H9 (cell line): ENCODE measurements at regions not wholly inside any gene's neighbourhood (a gene's known extent, or its start where the extent isn't known, plus 50 kb on each side); places are given as distances from the start of the nearest gene placed in this dataset.

Source experiments
- DNase-seq: peaks from one replicate; pipeline ENCODE4 v3.0.0-alpha.2; 2017
- H2AFZ ChIP-seq: one replicate; pipeline ENCODE4 v1.6.1; 2013; ENCODE audit warnings: mild to moderate bottlenecking, low read length, control low read depth, moderate library complexity
- H2AK5ac ChIP-seq: 2 replicates; pipeline ENCODE4 v1.6.1; 2013; ENCODE audit warnings: low read length, control low read depth, mixed read lengths; ENCODE audit not compliant: insufficient read length
- H2BK120ac ChIP-seq: one replicate; pipeline ENCODE4 v1.6.1; 2013; ENCODE audit warnings: low read depth, mild to moderate bottlenecking, low read length, control low read depth, inconsistent platforms; ENCODE audit not compliant: poor library complexity, severe bottlenecking
- H2BK12ac ChIP-seq: 2 replicates; pipeline ENCODE4 v1.6.1; 2013; ENCODE audit warnings: low read length, control low read depth, mixed read lengths, low read depth; ENCODE audit not compliant: insufficient read length
- H2BK15ac ChIP-seq: 2 replicates; pipeline ENCODE4 v1.6.1; 2013; ENCODE audit warnings: low read depth, low read length, control low read depth
- H2BK20ac ChIP-seq: one replicate; pipeline ENCODE4 v1.6.1; 2013; ENCODE audit warnings: low read depth, mild to moderate bottlenecking, low read length, control low read depth, inconsistent platforms; ENCODE audit not compliant: poor library complexity, severe bottlenecking
- H2BK5ac ChIP-seq: 2 replicates; pipeline ENCODE4 v1.6.1; 2013; ENCODE audit warnings: low read length, control low read depth, mixed read lengths; ENCODE audit not compliant: insufficient read length
- H3K14ac ChIP-seq: 2 replicates; pipeline ENCODE4 v1.6.1; 2013; ENCODE audit warnings: low read length, control low read depth; ENCODE audit not compliant: insufficient read depth
- H3K18ac ChIP-seq: 2 replicates; pipeline ENCODE4 v1.6.1; 2013; ENCODE audit warnings: low read depth, mild to moderate bottlenecking, mixed read lengths, low read length, control low read depth; ENCODE audit not compliant: insufficient read length
- H3K23ac ChIP-seq: 2 replicates; pipeline ENCODE4 v1.6.1; 2013; ENCODE audit warnings: low read length, control low read depth, mixed read lengths, low read depth; ENCODE audit not compliant: insufficient read length
- H3K23me2 ChIP-seq: 2 replicates; pipeline ENCODE4 v1.6.1; 2013; ENCODE audit warnings: low read depth, mild to moderate bottlenecking, mixed read lengths, low read length, control low read depth; ENCODE audit not compliant: insufficient read length, poor library complexity, severe bottlenecking
- H3K27ac ChIP-seq: 2 replicates; pipeline ENCODE4 v1.5.1; 2013; ENCODE audit warnings: low read length, control low read depth, mixed read lengths, low read depth; ENCODE audit not compliant: insufficient read length
- H3K27me3 ChIP-seq: 2 replicates; pipeline ENCODE4 v1.6.1; 2013; ENCODE audit warnings: low read length, control low read depth, inconsistent platforms; ENCODE audit not compliant: insufficient read depth
- H3K4ac ChIP-seq: 2 replicates; pipeline ENCODE4 v1.6.1; 2013; ENCODE audit warnings: low read depth, mild to moderate bottlenecking, control low read depth, inconsistent platforms, low read length, moderate library complexity
- H3K4me1 ChIP-seq: 2 replicates; pipeline ENCODE4 v1.6.1; 2013; ENCODE audit warnings: low read length, control low read depth, inconsistent platforms; ENCODE audit not compliant: insufficient read depth
- H3K4me2 ChIP-seq: 2 replicates; pipeline ENCODE4 v1.6.1; 2013; ENCODE audit warnings: low read length, control low read depth, mixed read lengths; ENCODE audit not compliant: insufficient read length, insufficient read depth
- H3K56ac ChIP-seq: 2 replicates; pipeline ENCODE4 v1.6.1; 2013; ENCODE audit warnings: low read depth, mild to moderate bottlenecking, mixed read lengths, low read length, control low read depth; ENCODE audit not compliant: insufficient read length
- H3K79me1 ChIP-seq: 2 replicates; pipeline ENCODE4 v1.6.1; 2013; ENCODE audit warnings: low read depth, mild to moderate bottlenecking, moderate library complexity, low read length, control low read depth, inconsistent platforms; ENCODE audit not compliant: insufficient read depth, poor library complexity, severe bottlenecking
- H3K79me2 ChIP-seq: 2 replicates; pipeline ENCODE4 v1.6.1; 2013; ENCODE audit warnings: low read length, control low read depth, inconsistent platforms; ENCODE audit not compliant: insufficient read depth
- H3K9ac ChIP-seq: 2 replicates; pipeline ENCODE4 v1.6.1; 2013; ENCODE audit warnings: low read length, control low read depth, mixed read lengths; ENCODE audit not compliant: insufficient read length; ENCODE audit errors: extremely low read depth
- H3K9me3 ChIP-seq: one replicate; pipeline ENCODE4 v1.6.1; 2013; ENCODE audit warnings: low read depth, low read length, inconsistent platforms; ENCODE audit not compliant: control insufficient read depth
- H3T11ph ChIP-seq: one replicate; pipeline ENCODE4 v1.6.1; 2013; ENCODE audit warnings: mild to moderate bottlenecking, low read length, control low read depth, inconsistent platforms
- H4K20me1 ChIP-seq: one replicate; pipeline ENCODE4 v1.6.1; 2013; ENCODE audit not compliant: control insufficient read depth, insufficient read length, insufficient read depth
- H4K5ac ChIP-seq: 2 replicates; pipeline ENCODE4 v1.6.1; 2013; ENCODE audit warnings: low read depth, mild to moderate bottlenecking, mixed read lengths, low read length, control low read depth; ENCODE audit not compliant: insufficient read length
- H4K8ac ChIP-seq: replicated peaks from 2 replicates; pipeline ENCODE4 v1.6.1; 2013; ENCODE audit warnings: low read length, control low read depth, mixed read lengths, low read depth; ENCODE audit not compliant: insufficient read length
- H4K91ac ChIP-seq: 2 replicates; pipeline ENCODE4 v1.6.1; 2013; ENCODE audit warnings: low read depth, mild to moderate bottlenecking, moderate library complexity, mixed read lengths, low read length, control low read depth; ENCODE audit not compliant: insufficient read length
- H3K27ac Mint-ChIP-seq, 3 experiments: 2 replicates in 2 of 3; 3 replicates in 1 of 3; pipeline ENCODE4 v1.8.0; 2020 to 2021; ENCODE audit warnings: mixed read lengths in 3 of 3, mild to moderate bottlenecking in 1 of 3, moderate library complexity in 1 of 3
- H3K27me3 Mint-ChIP-seq: 2 replicates; pipeline ENCODE4 v1.8.0; 2021; ENCODE audit warnings: low read depth, mild to moderate bottlenecking, moderate library complexity, mixed read lengths
- H3K36me3 Mint-ChIP-seq, 3 experiments: 2 replicates in 2 of 3; 3 replicates in 1 of 3; pipeline ENCODE4 v1.8.0; 2020 to 2021; ENCODE audit warnings: low read depth in 3 of 3, mixed read lengths in 3 of 3; ENCODE audit not compliant: insufficient read depth in 1 of 3
- H3K4me1 Mint-ChIP-seq, 2 experiments: 2 replicates each; pipeline ENCODE4 v1.8.0; 2020; ENCODE audit warnings: mixed read lengths in 2 of 2
- H3K4me3 Mint-ChIP-seq, 2 experiments: 2 replicates in 1 of 2; 3 replicates in 1 of 2; pipeline ENCODE4 v1.8.0; 2020 to 2021; ENCODE audit warnings: mild to moderate bottlenecking in 2 of 2, mixed read lengths in 2 of 2, moderate library complexity in 1 of 2
- H3K9me3 Mint-ChIP-seq, 2 experiments: 2 replicates in 1 of 2; 3 replicates in 1 of 2; pipeline ENCODE4 v1.8.0; 2020; ENCODE audit warnings: mild to moderate bottlenecking in 2 of 2, mixed read lengths in 2 of 2, moderate library complexity in 1 of 2
- WGBS: extraction: QIAGEN DNeasy Blood & Tissue Kit; methylation state at CpG from one replicate; pipeline ENCODE4 v1.1.7; 2013; ENCODE audit warnings: missing lambda C conversion rate, low lambda C conversion rate, mixed read lengths; ENCODE audit not compliant: insufficient read length; ENCODE audit errors: extremely low coverage; 5-methylcytosine and 5-hydroxymethylcytosine counted together
- TF ChIP-seq, protein P1 (sequence below): fragments of 200-600 bp; sonication (generic); conservative IDR thresholded peaks from 3 replicates; pipeline ENCODE4 v1.8.0; 2021; ENCODE audit warnings: antibody characterized with exemption, mild to moderate bottlenecking

DNA sequence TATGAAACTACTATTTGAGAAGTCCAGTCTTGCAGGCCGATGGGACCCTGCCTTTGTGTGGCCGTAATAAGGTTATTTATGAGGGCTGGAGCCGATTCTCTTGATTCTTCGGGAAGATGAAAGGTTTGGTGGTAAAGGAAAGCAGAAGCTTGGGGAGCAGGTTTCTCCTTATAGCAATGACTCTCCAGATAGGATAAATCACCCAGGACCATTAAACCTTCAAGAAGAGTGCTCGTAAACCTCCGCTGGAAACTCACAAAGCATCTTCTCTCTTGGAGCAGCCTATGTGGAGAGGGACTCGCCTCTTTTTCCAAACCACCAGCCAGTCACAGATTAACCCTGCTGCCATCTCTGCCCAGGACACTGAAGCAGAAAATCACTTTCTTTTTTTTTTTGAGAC, 69.6 kb upstream of the SALL4 start:
- Histone ChIP-seq H3K79me2 (no peaks in the 10 kb centered on the region), H3K4ac (no peak overlapping the region), H3K14ac (no peak overlapping the region), H4K91ac (no peak overlapping the region), H3T11ph (no peak overlapping the region), H3K18ac (no peak overlapping the region), H3K27ac (no peak overlapping the region), H2AK5ac (no peak overlapping the region), H3K9me3 (no peaks in the 10 kb centered on the region), H3K4me1 (no peaks in the 10 kb centered on the region), H2BK15ac (no peak overlapping the region), H2BK120ac (no peak overlapping the region), H4K5ac (no peak overlapping the region), H2BK12ac (no peak overlapping the region), H3K9ac (no peak overlapping the region), H4K8ac (no peak overlapping the region), H3K23me2 (no peaks in the 10 kb centered on the region), H2BK20ac (no peak overlapping the region), H3K56ac (no peak overlapping the region), H3K4me2 (no peak overlapping the region), H3K27me3 (no peaks in the 10 kb centered on the region), H3K79me1 (no peaks in the 10 kb centered on the region), H2AFZ (no peak overlapping the region), H4K20me1 (no peaks in the 10 kb centered on the region), H3K23ac (no peak overlapping the region), H2BK5ac (no peak overlapping the region)
- Mint-ChIP-seq H3K9me3 (no peaks in the 10 kb centered on the region), H3K27ac (0 out of 7 replicates have a peak overlapping the region, but pooled peaks of 1 of the 3 experiments have one; percentile 57), H3K36me3 (no peaks in the 10 kb centered on the region), H3K4me3 (no peak overlapping the region), H3K4me1 (peaks cover 0 to 3% of the 10 kb centered on the region in 2 experiments; a peak in 2 of 4 replicates), H3K27me3 (no peaks in the 10 kb centered on the region)
- DNase-seq = no peak
- no CpG with 5 or more reads among the region's 7 CpGs for WGBS
- TF ChIP-seq, protein P1, sequence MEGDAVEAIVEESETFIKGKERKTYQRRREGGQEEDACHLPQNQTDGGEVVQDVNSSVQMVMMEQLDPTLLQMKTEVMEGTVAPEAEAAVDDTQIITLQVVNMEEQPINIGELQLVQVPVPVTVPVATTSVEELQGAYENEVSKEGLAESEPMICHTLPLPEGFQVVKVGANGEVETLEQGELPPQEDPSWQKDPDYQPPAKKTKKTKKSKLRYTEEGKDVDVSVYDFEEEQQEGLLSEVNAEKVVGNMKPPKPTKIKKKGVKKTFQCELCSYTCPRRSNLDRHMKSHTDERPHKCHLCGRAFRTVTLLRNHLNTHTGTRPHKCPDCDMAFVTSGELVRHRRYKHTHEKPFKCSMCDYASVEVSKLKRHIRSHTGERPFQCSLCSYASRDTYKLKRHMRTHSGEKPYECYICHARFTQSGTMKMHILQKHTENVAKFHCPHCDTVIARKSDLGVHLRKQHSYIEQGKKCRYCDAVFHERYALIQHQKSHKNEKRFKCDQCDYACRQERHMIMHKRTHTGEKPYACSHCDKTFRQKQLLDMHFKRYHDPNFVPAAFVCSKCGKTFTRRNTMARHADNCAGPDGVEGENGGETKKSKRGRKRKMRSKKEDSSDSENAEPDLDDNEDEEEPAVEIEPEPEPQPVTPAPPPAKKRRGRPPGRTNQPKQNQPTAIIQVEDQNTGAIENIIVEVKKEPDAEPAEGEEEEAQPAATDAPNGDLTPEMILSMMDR = no peak
